Right lobe of liver (tissue), 6 donors: ENCODE measurements at regions not wholly inside any gene's neighbourhood (a gene's known extent, or its start where the extent isn't known, plus 50 kb on each side); places are given as distances from the start of the nearest gene placed in this dataset.
A peak's percentile ranks its signal among the peaks of the same experiment; 100 is the strongest.

ENCODE experiments used
- ATAC-seq, 4 donors: fragments of 200-7000 bp; cut with Tn5 transposase; one replicate each; pipeline ENCODE4 v1.9.1; 2020; ENCODE audit warnings: mild to moderate bottlenecking in 4 of 4, moderate library complexity in 4 of 4
- DNase-seq, 3 donors: peaks; one replicate each; pipeline ENCODE4 v3.0.0-alpha.2; 2020
- H3K27ac ChIP-seq, 3 donors: fragments of 200-600 bp; one replicate each; pipeline ENCODE4 v1.8.0; 2022
- H3K27me3 ChIP-seq, 2 donors: fragments of 200-600 bp; one replicate each; pipeline ENCODE4 v1.8.0; 2022
- H3K36me3 ChIP-seq, 4 donors: fragments of 200-600 bp; sonication (generic) in 1 of 4; one replicate each; pipeline versions ENCODE4 v1.5.1 to v1.8.0; 2017 to 2022; ENCODE audit warnings: control low read depth in 1 of 4
- H3K4me1 ChIP-seq, 4 donors: fragments of 200-600 bp; sonication (generic) in 1 of 4; one replicate each; pipeline versions ENCODE4 v1.5.1 to v1.8.0; 2017 to 2022; ENCODE audit warnings: control low read depth in 1 of 4
- H3K4me3 ChIP-seq, 3 donors: fragments of 200-600 bp; one replicate each; pipeline ENCODE4 v1.8.0; 2022
- H3K9me3 ChIP-seq, 4 donors: fragments of 200-600 bp; sonication (generic) in 1 of 4; one replicate each; pipeline versions ENCODE4 v1.5.1 to v1.8.0; 2017 to 2022; ENCODE audit warnings: control low read depth in 1 of 4
- POLR2A ChIP-seq: fragments of 450-650 bp; IDR thresholded peaks from one replicate; pipeline ENCODE4 v1.6.1; 2017; ENCODE audit warnings: antibody characterized with exemption, mild to moderate bottlenecking
- WGBS: methylation state at CpG from one replicate; pipeline ENCODE4 v1.1.6; 2018; ENCODE audit warnings: low coverage, low lambda C conversion rate; ENCODE audit not compliant: insufficient coverage; ENCODE audit errors: missing lambda C conversion rate; 5-methylcytosine and 5-hydroxymethylcytosine counted together
- intact Hi-C, 2 donors: fragments of 100-400 bp; cut with DNase I; formaldehyde crosslinking; loops; one replicate each; pipeline versions ENCODE4 v1.11.2 to v1.14.1; 2022
- TF ChIP-seq, protein P1 (sequence below), 4 donors: fragments of 200-600 bp in 3 of 4; fragments of 450-650 bp in 1 of 4; IDR thresholded peaks; one replicate each; pipeline versions ENCODE4 v1.5.1 to v1.8.0; 2016 to 2022; ENCODE audit warnings: antibody characterized with exemption in 4 of 4, mild to moderate bottlenecking in 2 of 4
- donor health status: DM: no; HTN: yes; CAD: no.
- donor health status: DM: no; HTN: no; CAD: no.
- donor health status: DM: no; HTN: no; CAD: no.
- donor health status: DM: no; HTN: yes; CAD: no.
- donor health status: DM: no; HTN: yes; CAD: no.

DNA sequence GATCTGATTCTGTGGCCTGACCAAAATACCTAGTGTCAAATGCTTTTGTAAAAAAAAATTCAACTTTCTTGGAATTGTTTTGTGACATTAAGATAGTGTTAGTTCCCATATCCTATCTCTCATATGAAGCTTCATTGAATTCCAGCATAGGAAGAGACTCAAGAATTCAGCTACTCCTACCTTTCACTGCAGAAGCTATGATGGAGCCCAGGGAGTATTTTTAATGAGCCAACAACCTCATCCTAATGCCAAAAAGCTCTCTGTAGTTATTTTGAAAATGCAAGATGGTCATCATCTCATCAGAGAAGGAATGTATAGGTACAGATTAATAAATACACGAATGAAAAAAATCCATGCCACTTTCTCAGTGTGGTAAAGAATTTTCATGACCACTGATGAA lies 431.2 kb upstream of the SGCG start:
- Histone ChIP-seq H3K36me3 (no peaks in the 10 kb centered on the region), H3K27ac (no peak overlapping the region), H3K4me1 (no peaks in the 10 kb centered on the region), H3K4me3 (no peak overlapping the region), H3K9me3 (no peaks in the 10 kb centered on the region), H3K27me3 (no peaks in the 10 kb centered on the region)
- intact Hi-C loops = no loop called here
- 43% methylated on average over 1 of the region's 1 CpG for WGBS
- DNase-seq (no peak), ATAC-seq (no peak)
- TF ChIP-seq POLR2A = no peak
- TF ChIP-seq, protein P1, sequence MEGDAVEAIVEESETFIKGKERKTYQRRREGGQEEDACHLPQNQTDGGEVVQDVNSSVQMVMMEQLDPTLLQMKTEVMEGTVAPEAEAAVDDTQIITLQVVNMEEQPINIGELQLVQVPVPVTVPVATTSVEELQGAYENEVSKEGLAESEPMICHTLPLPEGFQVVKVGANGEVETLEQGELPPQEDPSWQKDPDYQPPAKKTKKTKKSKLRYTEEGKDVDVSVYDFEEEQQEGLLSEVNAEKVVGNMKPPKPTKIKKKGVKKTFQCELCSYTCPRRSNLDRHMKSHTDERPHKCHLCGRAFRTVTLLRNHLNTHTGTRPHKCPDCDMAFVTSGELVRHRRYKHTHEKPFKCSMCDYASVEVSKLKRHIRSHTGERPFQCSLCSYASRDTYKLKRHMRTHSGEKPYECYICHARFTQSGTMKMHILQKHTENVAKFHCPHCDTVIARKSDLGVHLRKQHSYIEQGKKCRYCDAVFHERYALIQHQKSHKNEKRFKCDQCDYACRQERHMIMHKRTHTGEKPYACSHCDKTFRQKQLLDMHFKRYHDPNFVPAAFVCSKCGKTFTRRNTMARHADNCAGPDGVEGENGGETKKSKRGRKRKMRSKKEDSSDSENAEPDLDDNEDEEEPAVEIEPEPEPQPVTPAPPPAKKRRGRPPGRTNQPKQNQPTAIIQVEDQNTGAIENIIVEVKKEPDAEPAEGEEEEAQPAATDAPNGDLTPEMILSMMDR (IDR thresholded peaks at IDR 0.05) = no peak

DNA sequence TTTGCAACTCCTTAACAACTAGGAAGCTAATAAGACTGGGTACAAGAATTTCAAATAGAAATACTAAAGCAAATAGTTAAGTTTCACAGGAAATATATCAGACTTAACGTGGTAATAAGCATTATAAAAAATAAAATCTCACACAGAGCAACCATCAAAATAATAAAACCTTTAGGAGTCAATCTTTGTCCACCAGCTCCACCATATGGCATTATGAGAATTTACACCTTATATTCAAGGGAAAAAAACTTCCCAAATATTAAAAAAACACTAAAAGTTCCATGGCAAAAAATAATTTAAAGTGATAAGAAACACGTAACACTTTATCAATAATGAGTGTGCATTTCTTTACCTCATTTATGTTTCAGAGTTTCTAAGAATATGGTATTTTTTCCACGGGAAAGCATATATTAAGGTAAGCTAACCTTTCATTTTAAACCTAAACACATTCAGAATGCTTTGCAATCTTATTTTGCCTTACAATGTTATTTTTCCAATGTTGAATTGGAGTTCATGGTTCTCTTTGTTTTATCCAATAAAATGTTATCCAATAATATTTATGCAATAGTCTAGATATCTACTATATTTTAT lies 423.2 kb upstream of the SGCG start:
- Histone ChIP-seq H3K9me3 (no peaks in the 10 kb centered on the region), H3K27ac (no peak overlapping the region), H3K4me3 (no peak overlapping the region), H3K4me1 (no peaks in the 10 kb centered on the region), H3K36me3 (no peaks in the 10 kb centered on the region), H3K27me3 (no peaks in the 10 kb centered on the region)
- TF ChIP-seq POLR2A = no peak
- TF ChIP-seq, protein P1 (IDR thresholded peaks at IDR 0.05) = peak in 3 of 4 donors; percentile 25 to 43 (median 26)
- ATAC-seq (no peak), DNase-seq (no peak)
- intact Hi-C loops = no loop called here
- WGBS = 24% methylated on average over 3 of the region's 3 CpGs

DNA sequence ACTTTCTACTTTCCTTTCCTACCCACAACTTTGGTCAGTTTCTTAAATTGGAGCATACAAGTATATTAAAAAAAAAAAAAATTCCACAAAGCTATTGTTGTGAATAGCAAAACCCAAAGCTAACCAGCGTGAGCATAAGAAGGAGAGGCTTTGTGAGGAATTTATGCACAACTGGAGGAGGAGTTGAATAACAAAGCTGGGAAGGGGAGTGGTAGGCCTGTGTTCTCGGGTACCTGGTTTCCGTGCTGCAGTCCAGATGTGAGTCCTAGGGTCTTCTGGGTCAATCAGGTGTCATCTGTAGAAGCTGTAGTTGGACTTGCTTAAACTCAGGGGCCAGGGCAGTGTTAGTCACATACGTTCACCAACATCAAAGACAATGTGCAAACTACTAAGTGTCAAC lies 422.5 kb upstream of the SGCG start:
- TF ChIP-seq, protein P1 (IDR thresholded peaks at IDR 0.05) = no peak
- TF ChIP-seq POLR2A = no peak
- Histone ChIP-seq H3K27ac (no peak overlapping the region), H3K4me3 (no peak overlapping the region), H3K4me1 (no peaks in the 10 kb centered on the region), H3K9me3 (no peaks in the 10 kb centered on the region), H3K27me3 (no peaks in the 10 kb centered on the region), H3K36me3 (no peaks in the 10 kb centered on the region)
- 51% methylated on average over 4 of the region's 4 CpGs for WGBS
- ATAC-seq (no peak), DNase-seq (no peak)
- intact Hi-C loops = no loop called here

DNA sequence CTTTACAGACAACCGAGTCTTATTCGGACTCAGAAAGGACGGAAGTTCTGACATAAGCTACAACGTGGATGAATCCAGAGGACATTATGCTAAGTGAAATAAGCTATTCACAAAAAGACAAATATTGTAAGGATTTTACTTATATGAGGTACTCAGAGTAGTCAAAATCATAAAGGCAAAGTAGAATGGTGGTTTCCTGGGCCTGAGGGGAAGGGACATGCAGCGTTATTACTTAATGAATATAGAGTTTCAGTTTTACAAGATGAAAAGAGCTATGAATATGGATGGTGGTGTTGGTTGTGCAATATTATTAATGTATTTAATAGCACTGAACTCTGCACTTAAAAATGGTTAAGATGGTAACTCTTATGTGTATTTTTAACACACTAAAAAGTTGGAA lies 419.1 kb upstream of the SGCG start:
- Histone ChIP-seq H3K4me1 (no peaks in the 10 kb centered on the region), H3K36me3 (no peaks in the 10 kb centered on the region), H3K4me3 (no peak overlapping the region), H3K27me3 (no peaks in the 10 kb centered on the region), H3K27ac (no peak overlapping the region), H3K9me3 (no peaks in the 10 kb centered on the region)
- ATAC-seq = no peak
- WGBS = 69% methylated on average over 5 of the region's 5 CpGs
- intact Hi-C loops = no loop called here
- no peak for DNase-seq
- TF ChIP-seq, protein P1 (IDR thresholded peaks at IDR 0.05) = no peak
- TF ChIP-seq POLR2A = no peak

DNA sequence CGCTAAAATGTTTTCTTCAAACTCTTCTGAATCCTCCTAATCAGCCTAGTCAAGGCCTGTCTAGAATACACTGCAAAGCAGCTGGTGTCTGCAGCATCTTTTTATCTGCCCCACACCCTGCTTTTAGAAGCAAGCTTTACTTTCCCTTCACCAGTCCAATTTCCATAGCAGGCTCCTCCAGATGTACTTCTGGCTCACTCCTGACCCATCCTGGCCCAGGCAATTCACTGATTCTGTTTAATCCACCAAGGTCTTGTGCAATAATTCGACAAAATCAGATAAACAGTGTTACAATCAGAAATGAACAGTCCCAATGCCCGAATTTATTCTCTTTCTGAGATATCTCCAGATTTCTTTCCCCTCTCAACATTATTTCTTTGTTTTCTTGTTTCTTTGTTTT lies 415.2 kb upstream of the SGCG start:
- 48% methylated on average over 3 of the region's 3 CpGs for WGBS
- DNase-seq (no peak), ATAC-seq (no peak)
- intact Hi-C loops = no loop called here
- no peaks in the 10 kb centered on the region for H3K4me1 ChIP-seq
- H3K36me3 ChIP-seq = no peaks in the 10 kb centered on the region
- no peaks in the 10 kb centered on the region for H3K9me3 ChIP-seq
- H3K27ac ChIP-seq = no peak overlapping the region
- no peak overlapping the region for H3K4me3 ChIP-seq
- no peak for TF ChIP-seq POLR2A
- TF ChIP-seq, protein P1 (IDR thresholded peaks at IDR 0.05) = no peak
- H3K27me3 ChIP-seq = no peaks in the 10 kb centered on the region
